ENCODE measurements at regions not wholly inside any gene's neighbourhood (a gene's known extent, or its start where the extent isn't known, plus 50 kb on each side); places are given as distances from the start of the nearest gene placed in this dataset.

- no peak for TF ChIP-seq MAX (IDR thresholded peaks at IDR 0.05)
- no peak for TF ChIP-seq RAD21 (IDR thresholded peaks at IDR 0.05; ENCODE audit: low read depth)
- TF ChIP-seq TCF12 (IDR thresholded peaks at IDR 0.05; ENCODE audit: low read depth), result no peak
- TF ChIP-seq REST (IDR thresholded peaks at IDR 0.05; ENCODE audit: low read depth), result no peak
- no peak for TF ChIP-seq USF1 (IDR thresholded peaks at IDR 0.05)
- no peak for TF ChIP-seq CREB1 (IDR thresholded peaks at IDR 0.05; ENCODE audit: low read depth)
- TF ChIP-seq EP300 (IDR thresholded peaks at IDR 0.05; ENCODE audit: borderline replicate concordance), result no peak
- TF ChIP-seq TEAD4 (IDR thresholded peaks at IDR 0.05), result no peak
These were observed 61.7 kb upstream of the ZMIZ1 start for GRCh38 chr10:79007018-79007417.

Data from Ishikawa (cell line).